ENCODE measurements at regions not wholly inside any gene's neighbourhood (a gene's known extent, or its start where the extent isn't known, plus 50 kb on each side); places are given as distances from the start of the nearest gene placed in this dataset.

DNA sequence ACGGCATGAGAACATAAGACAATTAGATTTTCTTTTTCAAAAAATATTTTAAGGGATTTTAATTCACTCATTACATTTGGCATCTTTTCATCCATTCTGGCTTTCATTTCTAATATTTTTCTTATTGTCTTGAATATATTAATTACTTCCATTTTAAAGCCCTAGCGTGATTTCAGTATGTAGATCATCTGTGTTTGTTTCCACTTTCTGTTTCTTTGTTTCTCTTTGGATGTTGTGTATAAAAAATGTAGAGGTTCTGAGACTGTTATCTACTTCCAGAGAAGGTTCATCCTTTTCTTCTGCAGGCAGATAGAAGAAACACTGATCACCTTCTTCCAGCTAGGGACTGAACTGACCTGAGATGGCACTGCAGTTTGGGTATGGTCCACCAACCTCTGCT, 664.4 kb upstream of the SLC39A10 start:
- Histone ChIP-seq H3K9me3 (ENCODE audit: control extremely low read depth in 1 of 5, control insufficient read depth in 4 of 5, insufficient read depth in 2 of 5, low read depth in 1 of 5, low read length in 4 of 5) (no peaks in the 10 kb centered on the region), H3K36me3 (ENCODE audit: control insufficient read depth in 4 of 4, insufficient read depth in 4 of 4, low read length in 3 of 4) (no peaks in the 10 kb centered on the region), H3K4me1 (ENCODE audit: control extremely low read depth in 1 of 4, control insufficient read depth in 4 of 4, insufficient read depth in 4 of 4, low read length in 3 of 4) (no peaks in the 10 kb centered on the region), H3K27me3 (replicated peaks in 2 of 5; ENCODE audit: control insufficient read depth in 4 of 5, insufficient read depth in 5 of 5, low read length in 4 of 5) (no peaks in the 10 kb centered on the region), H3K4me3 (ENCODE audit: control insufficient read depth in 1 of 7, extremely low read depth in 1 of 7, insufficient read depth in 4 of 7, low read depth in 2 of 7, low read length in 6 of 7) (no peak overlapping the region), H3K27ac (ENCODE audit: insufficient read depth in 1 of 2, low read depth in 1 of 2, low read length in 2 of 2, poor library complexity in 1 of 2, severe bottlenecking in 2 of 2) (no peak overlapping the region)
- ChIA-PET POLR2A (no interaction called here), CTCF (no interaction called here)
- no CpG with 5 or more reads among the region's 2 CpGs for WGBS (ENCODE audit: insufficient coverage)
- DNase-seq = no peak

DNA sequence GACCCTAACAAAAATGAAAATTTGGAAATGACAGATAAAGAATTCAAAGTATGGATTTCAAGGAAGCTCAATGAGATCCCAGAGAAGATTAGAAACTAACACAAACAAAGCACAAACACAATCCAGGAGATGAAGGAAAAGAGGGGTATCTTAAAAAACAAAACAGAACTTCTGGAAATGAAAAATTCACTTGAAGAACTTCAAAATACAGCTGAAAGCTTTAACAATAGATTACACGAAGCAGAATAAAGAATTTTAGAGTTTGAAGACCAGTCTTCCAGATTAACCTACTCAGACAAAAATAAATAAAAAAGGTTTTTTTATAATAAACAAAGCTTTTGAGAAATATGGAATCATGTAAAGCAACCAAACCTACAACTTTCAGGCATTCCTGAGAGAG, 671.8 kb upstream of the SLC39A10 start:
- H3K9me3 ChIP-seq (ENCODE audit: control extremely low read depth in 1 of 5, control insufficient read depth in 4 of 5, insufficient read depth in 2 of 5, low read depth in 1 of 5, low read length in 4 of 5) = peaks cover 0 to 22% (median 8%) of the 10 kb centered on the region in 5 experiments
- no peak for DNase-seq
- no peaks in the 10 kb centered on the region for H3K27me3 ChIP-seq (replicated peaks in 2 of 5; ENCODE audit: control insufficient read depth in 4 of 5, insufficient read depth in 5 of 5, low read length in 4 of 5)
- H3K27ac ChIP-seq (ENCODE audit: insufficient read depth in 1 of 2, low read depth in 1 of 2, low read length in 2 of 2, poor library complexity in 1 of 2, severe bottlenecking in 2 of 2) = no peak overlapping the region
- no CpG with 5 or more reads among the region's 1 CpG for WGBS (ENCODE audit: insufficient coverage)
- H3K4me1 ChIP-seq (ENCODE audit: control extremely low read depth in 1 of 4, control insufficient read depth in 4 of 4, insufficient read depth in 4 of 4, low read length in 3 of 4) = no peaks in the 10 kb centered on the region
- ChIA-PET POLR2A (no interaction called here), CTCF (no interaction called here)
- H3K4me3 ChIP-seq (ENCODE audit: control insufficient read depth in 1 of 7, extremely low read depth in 1 of 7, insufficient read depth in 4 of 7, low read depth in 2 of 7, low read length in 6 of 7) = no peak overlapping the region
- H3K36me3 ChIP-seq (ENCODE audit: control insufficient read depth in 4 of 4, insufficient read depth in 4 of 4, low read length in 3 of 4) = no peaks in the 10 kb centered on the region

DNA sequence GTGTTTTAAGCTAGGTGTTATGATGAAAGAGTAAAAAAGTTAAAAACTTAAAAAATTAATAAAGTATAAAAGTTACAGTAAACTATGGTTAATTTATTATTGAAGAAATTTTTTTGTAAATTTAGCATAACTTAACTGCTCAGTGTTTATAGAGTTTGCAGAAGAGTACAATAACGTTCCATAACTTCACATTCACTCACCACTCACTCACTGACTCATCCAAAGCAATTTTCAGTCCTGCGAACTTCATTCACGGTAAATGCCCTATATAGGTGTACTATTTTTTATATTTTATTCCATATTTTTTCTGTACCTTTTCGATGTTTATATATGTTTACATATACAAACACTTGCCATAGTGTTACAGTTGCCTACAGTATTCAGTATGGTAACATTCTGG, 694.8 kb upstream of the SLC39A10 start:
- no CpG with 5 or more reads among the region's 4 CpGs for WGBS (ENCODE audit: insufficient coverage)
- H3K9me3 ChIP-seq (ENCODE audit: control extremely low read depth in 1 of 5, control insufficient read depth in 4 of 5, insufficient read depth in 2 of 5, low read depth in 1 of 5, low read length in 4 of 5) = peaks cover 0 to 5% (median 0%) of the 10 kb centered on the region in 5 experiments
- H3K27ac ChIP-seq (ENCODE audit: insufficient read depth in 1 of 2, low read depth in 1 of 2, low read length in 2 of 2, poor library complexity in 1 of 2, severe bottlenecking in 2 of 2) = no peak overlapping the region
- H3K4me1 ChIP-seq (ENCODE audit: control extremely low read depth in 1 of 4, control insufficient read depth in 4 of 4, insufficient read depth in 4 of 4, low read length in 3 of 4) = no peaks in the 10 kb centered on the region
- DNase-seq = no peak
- no peaks in the 10 kb centered on the region for H3K36me3 ChIP-seq (ENCODE audit: control insufficient read depth in 4 of 4, insufficient read depth in 4 of 4, low read length in 3 of 4)
- POLR2A ChIA-PET = no interaction called here
- CTCF ChIA-PET = no interaction called here
- H3K27me3 ChIP-seq (replicated peaks in 2 of 5; ENCODE audit: control insufficient read depth in 4 of 5, insufficient read depth in 5 of 5, low read length in 4 of 5) = no peaks in the 10 kb centered on the region
- H3K4me3 ChIP-seq (ENCODE audit: control insufficient read depth in 1 of 7, extremely low read depth in 1 of 7, insufficient read depth in 4 of 7, low read depth in 2 of 7, low read length in 6 of 7) = no peak overlapping the region

DNA sequence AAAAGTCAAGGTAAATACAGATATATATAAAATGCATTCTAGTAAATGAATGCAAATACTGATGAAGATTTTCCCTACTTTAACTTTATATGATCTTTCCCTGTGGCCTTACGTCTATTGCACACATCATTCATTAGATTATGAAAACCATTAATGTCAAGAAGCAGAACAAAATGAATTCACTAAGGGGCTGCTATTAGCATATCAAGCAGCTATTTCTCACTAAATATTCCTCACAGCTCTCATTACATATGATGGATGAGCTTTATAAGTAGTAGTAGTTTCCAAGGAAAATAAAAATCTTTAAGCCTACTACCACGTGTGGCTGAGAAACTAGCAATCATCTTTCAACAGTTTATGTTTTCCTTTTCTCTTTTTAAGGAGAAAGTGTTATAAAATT, 702.8 kb upstream of the SLC39A10 start:
- POLR2A ChIA-PET = no interaction called here
- DNase-seq = no peak
- Histone ChIP-seq H3K27ac (ENCODE audit: insufficient read depth in 1 of 2, low read depth in 1 of 2, low read length in 2 of 2, poor library complexity in 1 of 2, severe bottlenecking in 2 of 2) (no peak overlapping the region), H3K9me3 (ENCODE audit: control extremely low read depth in 1 of 5, control insufficient read depth in 4 of 5, insufficient read depth in 2 of 5, low read depth in 1 of 5, low read length in 4 of 5) (no peaks in the 10 kb centered on the region), H3K4me3 (ENCODE audit: control insufficient read depth in 1 of 7, extremely low read depth in 1 of 7, insufficient read depth in 4 of 7, low read depth in 2 of 7, low read length in 6 of 7) (no peak overlapping the region), H3K4me1 (ENCODE audit: control extremely low read depth in 1 of 4, control insufficient read depth in 4 of 4, insufficient read depth in 4 of 4, low read length in 3 of 4) (no peaks in the 10 kb centered on the region), H3K36me3 (ENCODE audit: control insufficient read depth in 4 of 4, insufficient read depth in 4 of 4, low read length in 3 of 4) (no peaks in the 10 kb centered on the region), H3K27me3 (replicated peaks in 2 of 5; ENCODE audit: control insufficient read depth in 4 of 5, insufficient read depth in 5 of 5, low read length in 4 of 5) (no peaks in the 10 kb centered on the region)
- CTCF ChIA-PET = no interaction called here
- no CpG with 5 or more reads among the region's 2 CpGs for WGBS (ENCODE audit: insufficient coverage)

DNA sequence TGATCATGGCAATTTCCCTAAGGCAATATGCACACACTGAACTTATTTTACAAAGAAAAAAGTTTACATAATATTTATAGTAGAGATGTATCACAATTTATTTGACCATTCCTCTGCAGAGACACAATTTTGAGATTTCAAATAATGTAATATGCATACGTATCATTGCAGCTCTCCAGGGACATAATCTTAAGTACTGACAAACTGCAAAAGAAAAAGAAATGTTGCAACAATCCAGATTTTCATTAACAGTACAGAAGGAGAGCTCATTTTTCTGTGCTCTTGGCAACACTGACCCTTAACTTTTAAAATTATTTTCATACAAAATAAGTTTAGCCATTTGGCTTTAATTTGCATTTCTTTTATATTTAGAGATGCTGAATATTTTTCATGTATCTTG, 710.2 kb upstream of the SLC39A10 start:
- Histone ChIP-seq H3K36me3 (ENCODE audit: control insufficient read depth in 4 of 4, insufficient read depth in 4 of 4, low read length in 3 of 4) (no peaks in the 10 kb centered on the region), H3K27ac (ENCODE audit: insufficient read depth in 1 of 2, low read depth in 1 of 2, low read length in 2 of 2, poor library complexity in 1 of 2, severe bottlenecking in 2 of 2) (no peak overlapping the region), H3K9me3 (ENCODE audit: control extremely low read depth in 1 of 5, control insufficient read depth in 4 of 5, insufficient read depth in 2 of 5, low read depth in 1 of 5, low read length in 4 of 5) (no peaks in the 10 kb centered on the region), H3K27me3 (replicated peaks in 2 of 5; ENCODE audit: control insufficient read depth in 4 of 5, insufficient read depth in 5 of 5, low read length in 4 of 5) (no peaks in the 10 kb centered on the region), H3K4me1 (ENCODE audit: control extremely low read depth in 1 of 4, control insufficient read depth in 4 of 4, insufficient read depth in 4 of 4, low read length in 3 of 4) (no peaks in the 10 kb centered on the region), H3K4me3 (ENCODE audit: control insufficient read depth in 1 of 7, extremely low read depth in 1 of 7, insufficient read depth in 4 of 7, low read depth in 2 of 7, low read length in 6 of 7) (no peak overlapping the region)
- no peak for DNase-seq
- ChIA-PET POLR2A (no interaction called here), CTCF (no interaction called here)
- 100% methylated on average over 1 of the region's 1 CpG for WGBS (ENCODE audit: insufficient coverage)

DNA sequence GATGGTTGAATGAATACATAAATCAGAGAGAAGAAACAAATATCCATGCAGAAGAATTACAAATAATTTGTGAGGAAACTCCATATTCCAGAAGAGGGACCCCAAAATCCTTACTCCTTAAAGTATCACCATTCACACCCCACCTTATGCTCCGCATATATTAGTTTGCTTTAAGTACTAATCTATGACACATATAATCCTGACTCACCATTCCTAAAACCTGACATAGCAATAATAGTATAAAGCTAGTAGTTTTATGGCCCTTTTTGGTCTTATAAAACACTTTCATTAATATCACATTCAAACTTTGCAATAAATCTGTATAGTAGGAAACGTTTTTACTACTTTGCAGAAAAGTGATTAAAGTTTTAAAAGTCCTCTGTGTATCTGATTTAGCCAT, 719.0 kb upstream of the SLC39A10 start:
- DNase-seq = no peak
- POLR2A ChIA-PET = no interaction called here
- Histone ChIP-seq H3K4me3 (ENCODE audit: control insufficient read depth in 1 of 7, extremely low read depth in 1 of 7, insufficient read depth in 4 of 7, low read depth in 2 of 7, low read length in 6 of 7) (no peak overlapping the region), H3K27me3 (replicated peaks in 2 of 5; ENCODE audit: control insufficient read depth in 4 of 5, insufficient read depth in 5 of 5, low read length in 4 of 5) (no peaks in the 10 kb centered on the region), H3K27ac (ENCODE audit: insufficient read depth in 1 of 2, low read depth in 1 of 2, low read length in 2 of 2, poor library complexity in 1 of 2, severe bottlenecking in 2 of 2) (no peak overlapping the region), H3K4me1 (ENCODE audit: control extremely low read depth in 1 of 4, control insufficient read depth in 4 of 4, insufficient read depth in 4 of 4, low read length in 3 of 4) (no peaks in the 10 kb centered on the region), H3K36me3 (ENCODE audit: control insufficient read depth in 4 of 4, insufficient read depth in 4 of 4, low read length in 3 of 4) (no peaks in the 10 kb centered on the region), H3K9me3 (ENCODE audit: control extremely low read depth in 1 of 5, control insufficient read depth in 4 of 5, insufficient read depth in 2 of 5, low read depth in 1 of 5, low read length in 4 of 5) (no peaks in the 10 kb centered on the region)
- CTCF ChIA-PET = no interaction called here
- WGBS (ENCODE audit: insufficient coverage) = no CpG with 5 or more reads among the region's 2 CpGs

DNA sequence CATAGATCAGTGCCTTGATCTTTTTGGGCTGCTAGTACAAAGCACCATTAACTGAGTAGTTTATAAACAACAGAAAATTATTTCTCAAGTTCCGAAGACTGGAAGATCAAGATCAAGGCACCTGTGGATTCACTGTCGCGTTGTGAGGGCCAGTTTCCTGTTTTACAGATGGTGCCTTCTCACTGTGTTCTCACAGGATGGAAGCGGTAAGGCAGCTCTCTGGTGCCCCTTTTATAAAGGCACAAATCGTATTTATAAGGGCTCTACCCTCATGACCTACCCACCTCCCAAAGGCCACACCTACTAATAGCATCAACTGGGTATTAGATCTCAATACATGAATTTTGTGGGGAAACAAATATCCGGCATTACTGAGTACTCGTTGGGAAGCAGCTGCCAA, 729.5 kb upstream of the SLC39A10 start:
- no peak overlapping the region for H3K27ac ChIP-seq (ENCODE audit: insufficient read depth in 1 of 2, low read depth in 1 of 2, low read length in 2 of 2, poor library complexity in 1 of 2, severe bottlenecking in 2 of 2)
- H3K4me1 ChIP-seq (ENCODE audit: control extremely low read depth in 1 of 4, control insufficient read depth in 4 of 4, insufficient read depth in 4 of 4, low read length in 3 of 4) = no peaks in the 10 kb centered on the region
- no peaks in the 10 kb centered on the region for H3K9me3 ChIP-seq (ENCODE audit: control extremely low read depth in 1 of 5, control insufficient read depth in 4 of 5, insufficient read depth in 2 of 5, low read depth in 1 of 5, low read length in 4 of 5)
- DNase-seq = no peak
- WGBS (ENCODE audit: insufficient coverage) = 98% methylated on average over 4 of the region's 7 CpGs
- H3K4me3 ChIP-seq (ENCODE audit: control insufficient read depth in 1 of 7, extremely low read depth in 1 of 7, insufficient read depth in 4 of 7, low read depth in 2 of 7, low read length in 6 of 7) = no peak overlapping the region
- H3K27me3 ChIP-seq (replicated peaks in 2 of 5; ENCODE audit: control insufficient read depth in 4 of 5, insufficient read depth in 5 of 5, low read length in 4 of 5) = no peaks in the 10 kb centered on the region
- ChIA-PET CTCF (no interaction called here), POLR2A (no interaction called here)
- H3K36me3 ChIP-seq (ENCODE audit: control insufficient read depth in 4 of 4, insufficient read depth in 4 of 4, low read length in 3 of 4) = no peaks in the 10 kb centered on the region

DNA sequence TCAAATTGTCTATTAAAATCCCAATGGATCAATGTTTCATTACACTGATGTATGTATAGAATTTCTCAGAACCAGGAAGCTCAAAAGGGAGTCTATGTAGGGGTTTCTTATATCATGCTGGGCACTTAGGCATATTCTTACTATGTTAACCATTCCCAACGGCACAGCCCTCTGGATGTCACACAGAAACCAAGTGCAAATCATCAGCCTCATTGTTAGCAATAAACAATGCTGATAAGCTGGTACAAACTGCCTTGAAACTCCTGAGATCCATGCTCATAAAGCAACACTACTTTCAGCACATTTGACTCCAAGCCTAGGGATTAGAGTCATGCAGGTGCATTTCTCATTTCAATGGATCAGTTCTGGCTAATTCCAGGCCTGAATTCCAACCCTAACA, 730.2 kb upstream of the SLC39A10 start:
- CTCF ChIA-PET = no interaction called here

More for the DNA sequence above, 730.2 kb upstream of the SLC39A10 start:
- Histone ChIP-seq H3K36me3 (ENCODE audit: control insufficient read depth in 4 of 4, insufficient read depth in 4 of 4, low read length in 3 of 4) (no peaks in the 10 kb centered on the region), H3K27ac (ENCODE audit: insufficient read depth in 1 of 2, low read depth in 1 of 2, low read length in 2 of 2, poor library complexity in 1 of 2, severe bottlenecking in 2 of 2) (no peak overlapping the region), H3K9me3 (ENCODE audit: control extremely low read depth in 1 of 5, control insufficient read depth in 4 of 5, insufficient read depth in 2 of 5, low read depth in 1 of 5, low read length in 4 of 5) (no peaks in the 10 kb centered on the region), H3K4me1 (ENCODE audit: control extremely low read depth in 1 of 4, control insufficient read depth in 4 of 4, insufficient read depth in 4 of 4, low read length in 3 of 4) (no peaks in the 10 kb centered on the region), H3K27me3 (replicated peaks in 2 of 5; ENCODE audit: control insufficient read depth in 4 of 5, insufficient read depth in 5 of 5, low read length in 4 of 5) (no peaks in the 10 kb centered on the region), H3K4me3 (ENCODE audit: control insufficient read depth in 1 of 7, extremely low read depth in 1 of 7, insufficient read depth in 4 of 7, low read depth in 2 of 7, low read length in 6 of 7) (no peak overlapping the region)
- POLR2A ChIA-PET = no interaction called here
- WGBS (ENCODE audit: insufficient coverage) = 80% methylated on average over 1 of the region's 1 CpG
- no peak for DNase-seq

Measured in common myeloid progenitor, CD34-positive (primary cell).